ENCODE measurements at regions not wholly inside any gene's neighbourhood (a gene's known extent, or its start where the extent isn't known, plus 50 kb on each side); places are given as distances from the start of the nearest gene placed in this dataset.

DNA sequence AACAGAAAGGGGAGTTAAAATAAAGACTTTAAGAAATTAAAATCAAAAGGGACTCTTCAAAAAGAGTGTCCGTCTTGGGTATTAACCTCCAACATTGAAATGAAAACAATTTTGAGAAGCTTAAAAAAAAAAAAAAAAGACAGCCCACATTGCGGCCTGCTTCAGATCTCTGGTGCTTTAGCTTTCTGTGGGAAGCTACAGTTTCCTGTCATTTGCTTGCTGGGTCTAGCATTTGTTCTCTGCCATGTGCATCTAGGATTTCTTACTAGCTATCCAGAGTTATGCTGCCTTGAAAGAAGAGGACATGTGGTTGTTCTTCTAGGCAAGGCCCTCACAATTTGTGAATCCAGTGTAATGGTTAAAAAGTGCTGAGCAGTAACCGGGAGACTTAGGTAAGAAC, 375.3 kb downstream of the SLC4A3 start:
- H3K27me3 ChIP-seq (ENCODE audit: control insufficient read depth in 1 of 2, insufficient read depth in 2 of 2, low read length in 2 of 2), result peaks cover 0 to 25% of the 10 kb centered on the region in 2 experiments; a peak in 2 of 5 replicates
- no peak overlapping the region for H3K27ac ChIP-seq (ENCODE audit: extremely low read length, insufficient read depth, low read length)
- no peak for TF ChIP-seq E2F5 (CRISPR knock-in tag; conservative IDR thresholded peaks at IDR 0.05)
- H3K9me3 ChIP-seq (ENCODE audit: low read length), result no peaks in the 10 kb centered on the region
- H3K36me3 ChIP-seq (replicated peaks in 1 of 2; ENCODE audit: control insufficient read depth in 1 of 2, insufficient read depth in 2 of 2, low read length in 2 of 2), result no peaks in the 10 kb centered on the region
- H3K9ac ChIP-seq (ENCODE audit: insufficient read depth, low read depth, low read length), result no peak overlapping the region
- BruUV-seq (replicated peaks), result no TSS peak
- WGBS (ENCODE audit: low lambda C conversion rate), result 5% methylated on average over 3 of the region's 3 CpGs
- no peak overlapping the region for H2AFZ ChIP-seq (ENCODE audit: low read length)
- ChIA-PET POLR2A (no interaction called here), CTCF (ENCODE audit: low intra/inter-chr PET ratio, low total read pairs) (no interaction called here)
- FAIRE-seq (no peak), ATAC-seq (no peak), DNase-seq (ENCODE audit: low spot score) (no peak)
- no peaks in the 10 kb centered on the region for H4K20me1 ChIP-seq (ENCODE audit: insufficient read depth, low read length)
- intact Hi-C loops (cut with micrococcal nuclease; ENCODE audit: unreplicated experiment) (no loop called here), in situ Hi-C loops (cut with HindIII; ENCODE audit: extremely low pct_ligation_motif_present, low pct_unique_long_range_greater_than_20kb) (no loop called here)
- no peak overlapping the region for H3K4me3 ChIP-seq (replicated peaks in 1 of 3; ENCODE audit: insufficient read depth in 1 of 3, low read depth in 2 of 3, low read length in 3 of 3)
- H3K79me2 ChIP-seq (ENCODE audit: insufficient read depth, low read length), result no peaks in the 10 kb centered on the region
- no peaks in the 10 kb centered on the region for H3K4me1 ChIP-seq (ENCODE audit: insufficient read depth, low read length)
- no peak overlapping the region for H3K4me2 ChIP-seq (ENCODE audit: low read depth, low read length)

DNA sequence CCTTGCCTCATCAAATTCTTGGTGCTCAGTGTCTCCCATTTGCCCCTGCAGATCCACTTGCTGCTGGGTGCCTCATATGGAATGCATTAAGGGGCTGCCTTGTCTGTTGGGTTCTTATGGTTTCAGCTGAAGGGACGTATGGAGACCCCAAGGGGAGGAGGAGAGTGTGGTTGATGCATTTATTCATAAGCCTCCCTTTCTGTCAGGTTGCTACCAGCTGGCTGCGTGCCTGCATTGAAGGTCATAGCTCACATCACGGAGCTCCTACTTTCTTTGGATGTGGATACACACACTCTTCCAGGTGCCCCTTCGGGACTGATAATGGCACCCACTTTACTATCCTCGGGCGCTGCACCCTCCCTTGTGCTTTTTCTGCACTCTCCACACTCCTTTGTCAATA, 377.9 kb downstream of the SLC4A3 start:
- POLR2A ChIA-PET, result no interaction called here
- 2% methylated on average over 6 of the region's 6 CpGs for WGBS (ENCODE audit: low lambda C conversion rate)
- H3K4me1 ChIP-seq (ENCODE audit: insufficient read depth, low read length), result no peaks in the 10 kb centered on the region
- H3K27me3 ChIP-seq (ENCODE audit: control insufficient read depth in 1 of 2, insufficient read depth in 2 of 2, low read length in 2 of 2), result peaks cover 0 to 20% of the 10 kb centered on the region in 2 experiments; a peak in 2 of 5 replicates
- TF ChIP-seq HOXA7 (CRISPR knock-in tag; IDR thresholded peaks at IDR 0.05), result no peak
- TF ChIP-seq NR1H2 (CRISPR knock-in tag; IDR thresholded peaks at IDR 0.05; ENCODE audit: borderline replicate concordance, low read depth), result no peak
- TF ChIP-seq SMARCC2 (IDR thresholded peaks at IDR 0.05), result no peak
- TF ChIP-seq PAWR (CRISPR knock-in tag; IDR thresholded peaks at IDR 0.05; ENCODE audit: borderline replicate concordance), result no peak
- TF ChIP-seq NFIC (IDR thresholded peaks at IDR 0.05; ENCODE audit: low read length), result no peak
- no peak for TF ChIP-seq ZNF598 (CRISPR knock-in tag; IDR thresholded peaks at IDR 0.05; ENCODE audit: borderline replicate concordance)
- TF ChIP-seq SAP130 (CRISPR knock-in tag; IDR thresholded peaks at IDR 0.05; ENCODE audit: low read depth), result no peak
- no peak for TF ChIP-seq SRSF4 (IDR thresholded peaks at IDR 0.05; ENCODE audit: low read depth, low read length, poor library complexity, severe bottlenecking)
- no peak for TF ChIP-seq SATB2 (CRISPR knock-in tag; IDR thresholded peaks at IDR 0.05)
- TF ChIP-seq, protein P1, sequence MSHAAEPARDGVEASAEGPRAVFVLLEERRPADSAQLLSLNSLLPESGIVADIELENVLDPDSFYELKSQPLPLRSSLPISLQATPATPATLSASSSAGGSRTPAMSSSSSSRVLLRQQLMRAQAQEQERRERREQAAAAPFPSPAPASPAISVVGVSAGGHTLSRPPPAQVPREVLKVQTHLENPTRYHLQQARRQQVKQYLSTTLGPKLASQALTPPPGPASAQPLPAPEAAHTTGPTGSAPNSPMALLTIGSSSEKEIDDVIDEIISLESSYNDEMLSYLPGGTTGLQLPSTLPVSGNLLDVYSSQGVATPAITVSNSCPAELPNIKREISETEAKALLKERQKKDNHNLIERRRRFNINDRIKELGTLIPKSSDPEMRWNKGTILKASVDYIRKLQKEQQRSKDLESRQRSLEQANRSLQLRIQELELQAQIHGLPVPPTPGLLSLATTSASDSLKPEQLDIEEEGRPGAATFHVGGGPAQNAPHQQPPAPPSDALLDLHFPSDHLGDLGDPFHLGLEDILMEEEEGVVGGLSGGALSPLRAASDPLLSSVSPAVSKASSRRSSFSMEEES (CRISPR knock-in tag; IDR thresholded peaks at IDR 0.05), result no peak
- TF ChIP-seq, protein P2, sequence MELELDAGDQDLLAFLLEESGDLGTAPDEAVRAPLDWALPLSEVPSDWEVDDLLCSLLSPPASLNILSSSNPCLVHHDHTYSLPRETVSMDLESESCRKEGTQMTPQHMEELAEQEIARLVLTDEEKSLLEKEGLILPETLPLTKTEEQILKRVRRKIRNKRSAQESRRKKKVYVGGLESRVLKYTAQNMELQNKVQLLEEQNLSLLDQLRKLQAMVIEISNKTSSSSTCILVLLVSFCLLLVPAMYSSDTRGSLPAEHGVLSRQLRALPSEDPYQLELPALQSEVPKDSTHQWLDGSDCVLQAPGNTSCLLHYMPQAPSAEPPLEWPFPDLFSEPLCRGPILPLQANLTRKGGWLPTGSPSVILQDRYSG (CRISPR knock-in tag; IDR thresholded peaks at IDR 0.05), result no peak
- no peak overlapping the region for H3K4me3 ChIP-seq (replicated peaks in 1 of 3; ENCODE audit: insufficient read depth in 1 of 3, low read depth in 2 of 3, low read length in 3 of 3)
- FAIRE-seq (no peak), ATAC-seq (no peak), DNase-seq (ENCODE audit: low spot score) (no peak)
- H4K20me1 ChIP-seq (ENCODE audit: insufficient read depth, low read length), result no peaks in the 10 kb centered on the region
- BruUV-seq (replicated peaks), result no TSS peak
- CTCF ChIA-PET (ENCODE audit: low intra/inter-chr PET ratio, low total read pairs), result no interaction called here
- intact Hi-C loops (cut with micrococcal nuclease; ENCODE audit: unreplicated experiment) (no loop called here), in situ Hi-C loops (cut with HindIII; ENCODE audit: extremely low pct_ligation_motif_present, low pct_unique_long_range_greater_than_20kb) (no loop called here)
- no peak overlapping the region for H3K27ac ChIP-seq (ENCODE audit: extremely low read length, insufficient read depth, low read length)
- no peak overlapping the region for H3K4me2 ChIP-seq (ENCODE audit: low read depth, low read length)
- no peaks in the 10 kb centered on the region for H3K36me3 ChIP-seq (replicated peaks in 1 of 2; ENCODE audit: control insufficient read depth in 1 of 2, insufficient read depth in 2 of 2, low read length in 2 of 2)
- H3K9me3 ChIP-seq (ENCODE audit: low read length), result no peaks in the 10 kb centered on the region
- no peak overlapping the region for H2AFZ ChIP-seq (ENCODE audit: low read length)
- H3K79me2 ChIP-seq (ENCODE audit: insufficient read depth, low read length), result no peaks in the 10 kb centered on the region
- no peak overlapping the region for H3K9ac ChIP-seq (ENCODE audit: insufficient read depth, low read depth, low read length)
